ENCODE measurements at regions not wholly inside any gene's neighbourhood (a gene's known extent, or its start where the extent isn't known, plus 50 kb on each side); places are given as distances from the start of the nearest gene placed in this dataset.

DNA sequence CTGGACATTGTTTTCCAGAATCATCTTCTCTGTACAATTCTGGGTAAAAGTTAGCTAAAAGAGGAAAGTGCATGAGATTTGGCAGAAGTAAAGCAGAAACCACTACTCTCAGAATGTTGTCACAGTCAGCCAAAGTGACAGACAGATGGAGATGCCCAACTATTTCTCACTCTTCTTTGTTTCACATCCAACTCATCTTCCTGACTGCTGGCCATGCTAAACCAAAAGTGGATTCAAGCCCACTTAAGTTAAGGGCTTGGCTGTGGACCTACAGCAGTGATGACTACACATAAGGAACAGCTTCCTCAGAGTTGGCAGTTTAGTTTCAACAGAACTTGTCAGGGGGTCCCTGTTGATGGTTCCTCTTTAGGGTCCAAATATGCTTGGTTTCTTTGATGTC, 730.2 kb downstream of the LRRIQ3 start:
- peaks cover 0 to 4% (median 0%) of the 10 kb centered on the region in 3 donors for H3K27me3 Mint-ChIP-seq (ENCODE audit: low read depth in 3 of 3)
- no peaks in the 10 kb centered on the region for H3K36me3 Mint-ChIP-seq
- no peaks in the 10 kb centered on the region for H3K4me1 Mint-ChIP-seq

GRCh38 chr1:73463873-73464272, 734.1 kb downstream of the LRRIQ3 start:
- DNase-seq, result no peak
- no peak overlapping the region for H3K4me3 Mint-ChIP-seq
- Histone ChIP-seq H3K4me2 (replicated peaks; ENCODE audit: extremely low read depth, low read length, poor library complexity, severe bottlenecking) (no peak overlapping the region), H3K27ac (ENCODE audit: low read depth in 1 of 2, low read length in 2 of 2) (no peak overlapping the region), H3K79me2 (ENCODE audit: insufficient read depth, low read length) (no peaks in the 10 kb centered on the region), H3K36me3 (replicated peaks in 1 of 2; ENCODE audit: control insufficient read depth in 1 of 2, insufficient read depth in 2 of 2, low read length in 2 of 2) (no peaks in the 10 kb centered on the region), H3K4me3 (replicated peaks in 1 of 3; ENCODE audit: low read depth in 2 of 3, low read length in 3 of 3) (no peak overlapping the region), H3K27me3 (ENCODE audit: control insufficient read depth in 2 of 2, insufficient read depth in 2 of 2, low read length in 2 of 2) (no peaks in the 10 kb centered on the region), H2AFZ (ENCODE audit: insufficient read depth, low read depth, low read length, poor library complexity, severe bottlenecking) (no peak overlapping the region), H3K9me3 (replicated peaks in 1 of 2; ENCODE audit: control insufficient read depth in 1 of 2, insufficient read depth in 1 of 2, low read length in 2 of 2) (no peaks in the 10 kb centered on the region), H4K20me1 (ENCODE audit: insufficient read depth, low read length) (no peaks in the 10 kb centered on the region), H3K4me1 (ENCODE audit: control insufficient read depth in 1 of 2, insufficient read depth in 2 of 2, low read length in 2 of 2) (no peaks in the 10 kb centered on the region), H3K9ac (ENCODE audit: insufficient read depth, low read length, poor library complexity, severe bottlenecking) (no peak overlapping the region)
- no peak overlapping the region for H3K27ac Mint-ChIP-seq
- intact Hi-C loops (cut with micrococcal nuclease), result no loop called here
- peaks cover 0 to 4% (median 0%) of the 10 kb centered on the region in 3 donors for H3K27me3 Mint-ChIP-seq (ENCODE audit: low read depth in 3 of 3)
- 100% methylated on average over 1 of the region's 2 CpGs for WGBS (ENCODE audit: insufficient coverage)
- H3K4me1 Mint-ChIP-seq, result no peaks in the 10 kb centered on the region
- peaks cover 0 to 5% (median 2%) of the 10 kb centered on the region in 7 donors for H3K9me3 Mint-ChIP-seq
- TF ChIP-seq, protein P1, sequence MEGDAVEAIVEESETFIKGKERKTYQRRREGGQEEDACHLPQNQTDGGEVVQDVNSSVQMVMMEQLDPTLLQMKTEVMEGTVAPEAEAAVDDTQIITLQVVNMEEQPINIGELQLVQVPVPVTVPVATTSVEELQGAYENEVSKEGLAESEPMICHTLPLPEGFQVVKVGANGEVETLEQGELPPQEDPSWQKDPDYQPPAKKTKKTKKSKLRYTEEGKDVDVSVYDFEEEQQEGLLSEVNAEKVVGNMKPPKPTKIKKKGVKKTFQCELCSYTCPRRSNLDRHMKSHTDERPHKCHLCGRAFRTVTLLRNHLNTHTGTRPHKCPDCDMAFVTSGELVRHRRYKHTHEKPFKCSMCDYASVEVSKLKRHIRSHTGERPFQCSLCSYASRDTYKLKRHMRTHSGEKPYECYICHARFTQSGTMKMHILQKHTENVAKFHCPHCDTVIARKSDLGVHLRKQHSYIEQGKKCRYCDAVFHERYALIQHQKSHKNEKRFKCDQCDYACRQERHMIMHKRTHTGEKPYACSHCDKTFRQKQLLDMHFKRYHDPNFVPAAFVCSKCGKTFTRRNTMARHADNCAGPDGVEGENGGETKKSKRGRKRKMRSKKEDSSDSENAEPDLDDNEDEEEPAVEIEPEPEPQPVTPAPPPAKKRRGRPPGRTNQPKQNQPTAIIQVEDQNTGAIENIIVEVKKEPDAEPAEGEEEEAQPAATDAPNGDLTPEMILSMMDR (IDR thresholded peaks at IDR 0.05), result no peak
- no peaks in the 10 kb centered on the region for H3K36me3 Mint-ChIP-seq

More for the DNA sequence above, 730.2 kb downstream of the LRRIQ3 start:
- TF ChIP-seq, protein P1 (IDR thresholded peaks at IDR 0.05), result no peak
- Histone ChIP-seq H3K36me3 (replicated peaks in 1 of 2; ENCODE audit: control insufficient read depth in 1 of 2, insufficient read depth in 2 of 2, low read length in 2 of 2) (no peaks in the 10 kb centered on the region), H3K9me3 (replicated peaks in 1 of 2; ENCODE audit: control insufficient read depth in 1 of 2, insufficient read depth in 1 of 2, low read length in 2 of 2) (peaks cover 0 to 1% of the 10 kb centered on the region in 2 donors), H4K20me1 (ENCODE audit: insufficient read depth, low read length) (no peaks in the 10 kb centered on the region), H3K4me2 (replicated peaks; ENCODE audit: extremely low read depth, low read length, poor library complexity, severe bottlenecking) (no peak overlapping the region), H3K4me1 (ENCODE audit: control insufficient read depth in 1 of 2, insufficient read depth in 2 of 2, low read length in 2 of 2) (no peaks in the 10 kb centered on the region), H3K9ac (ENCODE audit: insufficient read depth, low read length, poor library complexity, severe bottlenecking) (no peak overlapping the region), H3K79me2 (ENCODE audit: insufficient read depth, low read length) (no peaks in the 10 kb centered on the region), H3K27ac (ENCODE audit: low read depth in 1 of 2, low read length in 2 of 2) (no peak overlapping the region), H3K4me3 (replicated peaks in 1 of 3; ENCODE audit: low read depth in 2 of 3, low read length in 3 of 3) (no peak overlapping the region), H2AFZ (ENCODE audit: insufficient read depth, low read depth, low read length, poor library complexity, severe bottlenecking) (no peak overlapping the region), H3K27me3 (ENCODE audit: control insufficient read depth in 2 of 2, insufficient read depth in 2 of 2, low read length in 2 of 2) (no peaks in the 10 kb centered on the region)
- intact Hi-C loops (cut with micrococcal nuclease), result no loop called here
- Mint-ChIP-seq H3K9me3 (peaks cover 0 to 6% (median 3%) of the 10 kb centered on the region in 7 donors), H3K27ac (no peak overlapping the region), H3K4me3 (no peak overlapping the region)
- no peak for DNase-seq
